22Rv1 (cell line): ENCODE measurements at regions not wholly inside any gene's neighbourhood (a gene's known extent, or its start where the extent isn't known, plus 50 kb on each side); places are given as distances from the start of the nearest gene placed in this dataset.

ENCODE experiments used
- CTCF ChIP-seq: fragments of 450-650 bp; IDR thresholded peaks from 2 replicates; pipeline ENCODE4 v1.5.1; 2017; ENCODE audit warnings: mild to moderate bottlenecking
- ZFX ChIP-seq: fragments of 450-650 bp; IDR thresholded peaks from 2 replicates; pipeline ENCODE4 v1.6.1; 2017; ENCODE audit warnings: antibody characterized with exemption, borderline replicate concordance

GRCh38 chr4:137632842-137633241 is 100.5 kb upstream of the PCDH18 start:
- TF ChIP-seq CTCF (no peak), ZFX (no peak)
